Stimulated activated CD4-positive, alpha-beta T cell treated with anti-CD3 and anti-CD28 coated beads, Interleukin-1b, Interleukin-23, amount 100 ng/mL, for 1 hour (primary cell): ENCODE measurements at regions not wholly inside any gene's neighbourhood (a gene's known extent, or its start where the extent isn't known, plus 50 kb on each side); places are given as distances from the start of the nearest gene placed in this dataset.
"Not testable (repeated sequence)": the region's sequence is repeated elsewhere in the genome, so short reads cannot be mapped to it uniquely, and the experiment has no call there.

Experiments used
- DNase-seq, 2 donors: peaks; one replicate each; pipeline ENCODE4 v3.0.0-alpha.2; 2020; ENCODE audit warnings: low read depth in 2 of 2

DNA sequence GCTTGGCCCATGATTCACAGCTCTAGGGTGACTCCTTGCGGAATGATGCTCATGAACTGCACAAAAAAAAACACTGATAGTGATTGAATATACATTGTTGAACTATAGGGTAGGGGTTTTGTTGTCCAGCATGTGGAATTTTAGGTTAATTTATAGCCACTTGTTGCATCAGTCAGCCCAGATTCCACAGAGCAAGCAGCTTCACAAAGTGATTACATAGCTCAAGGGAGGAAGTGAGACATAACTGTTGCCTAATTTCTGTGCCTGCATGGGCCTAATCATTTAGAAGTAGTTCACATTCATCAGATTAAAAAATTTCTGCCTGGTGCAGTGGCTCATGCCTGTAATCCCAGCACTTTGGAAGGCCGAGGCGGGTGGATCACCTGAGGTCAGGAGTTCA is 142.2 kb upstream of the ZNF722 start:
- not testable (repeated sequence) for DNase-seq

DNA sequence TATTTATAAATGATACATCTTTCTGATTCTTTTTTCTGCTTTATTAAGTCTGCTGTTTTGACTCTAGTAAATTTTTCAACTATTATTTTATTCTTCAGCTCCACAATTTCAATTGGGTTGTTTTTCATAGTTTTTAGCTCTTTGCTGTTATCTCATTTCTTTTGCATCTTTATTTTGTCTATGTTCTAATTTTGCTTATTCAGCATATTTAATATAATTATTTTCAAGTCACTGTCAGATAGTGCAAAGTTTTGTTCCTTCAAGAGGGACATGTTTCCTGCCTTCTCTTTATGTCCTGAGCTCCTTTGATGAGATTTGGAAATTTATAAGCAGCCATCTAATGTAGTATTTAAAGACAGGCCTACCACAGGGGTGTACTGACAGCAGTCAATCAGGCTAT is 131.5 kb upstream of the ZNF722 start:
- DNase-seq = no peak

DNA sequence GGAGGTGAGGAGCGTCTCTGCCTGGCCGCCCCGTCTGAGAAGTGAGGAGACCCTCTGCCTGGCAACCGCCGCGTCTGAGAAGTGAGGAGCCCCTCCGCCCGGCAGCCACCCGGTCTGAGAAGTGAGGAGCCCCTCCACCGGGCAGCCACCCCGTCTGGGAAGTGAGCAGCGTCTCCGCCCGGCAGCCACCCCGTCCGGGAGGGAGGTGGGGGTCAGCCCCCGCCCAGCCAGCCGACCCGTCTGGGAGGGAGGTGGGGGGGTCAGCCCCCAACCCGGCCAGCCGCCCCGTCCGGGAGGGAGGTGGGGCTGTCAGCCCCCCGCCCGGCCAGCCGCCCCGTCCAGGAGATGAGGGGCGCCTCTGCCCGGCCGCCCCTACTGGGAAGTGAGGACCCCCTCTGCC is 124.4 kb upstream of the ZNF722 start:
- DNase-seq = not testable (repeated sequence)

DNA sequence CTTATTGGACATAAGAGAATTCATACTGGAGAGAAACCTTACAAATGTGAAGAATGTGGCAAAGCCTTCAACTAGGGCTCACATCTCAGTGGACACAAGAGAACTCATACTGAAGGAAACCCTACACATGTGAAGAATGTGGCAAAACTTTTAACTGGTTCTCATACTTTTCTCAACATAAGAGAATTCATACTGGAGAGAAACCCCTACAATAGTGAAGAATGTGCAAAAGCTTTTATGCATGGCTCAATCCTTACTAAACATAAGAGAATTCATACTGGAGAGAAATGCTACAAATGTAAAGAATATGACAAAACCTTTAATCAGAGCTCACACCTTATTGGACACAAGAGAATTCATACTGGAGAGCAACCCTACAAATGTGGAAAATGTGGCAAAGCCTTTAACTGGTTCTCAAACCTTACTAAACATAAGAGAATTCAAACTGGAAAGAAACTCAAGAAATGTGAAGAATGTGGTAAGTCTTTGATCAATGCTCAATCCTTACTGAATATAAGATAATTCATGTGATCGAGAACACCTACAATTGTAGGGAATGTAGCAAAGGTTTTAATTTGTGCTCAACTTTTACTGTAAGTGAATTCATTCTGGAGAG is 121.8 kb upstream of the ZNF722 start:
- no peak for DNase-seq

DNA sequence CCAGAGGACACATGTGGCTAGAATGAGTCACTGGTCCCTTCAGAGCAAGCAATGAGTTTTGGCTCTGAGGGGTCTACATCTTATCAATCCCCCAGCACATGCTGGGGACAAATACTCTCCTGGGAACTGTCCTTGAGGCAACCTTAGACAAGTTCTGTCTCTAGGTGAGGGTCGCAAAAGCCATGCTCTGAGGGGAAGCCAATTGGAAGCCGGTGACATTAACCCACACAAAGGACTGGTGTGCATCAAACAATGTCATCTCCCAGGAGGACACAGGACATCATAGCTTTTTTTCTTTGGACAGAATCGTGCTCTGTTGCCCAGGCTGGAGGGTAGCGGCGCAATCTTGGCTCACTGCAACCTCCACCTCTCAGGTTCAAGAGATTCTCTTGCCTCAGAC is 111.6 kb upstream of the ZNF722 start:
- no peak for DNase-seq

DNA sequence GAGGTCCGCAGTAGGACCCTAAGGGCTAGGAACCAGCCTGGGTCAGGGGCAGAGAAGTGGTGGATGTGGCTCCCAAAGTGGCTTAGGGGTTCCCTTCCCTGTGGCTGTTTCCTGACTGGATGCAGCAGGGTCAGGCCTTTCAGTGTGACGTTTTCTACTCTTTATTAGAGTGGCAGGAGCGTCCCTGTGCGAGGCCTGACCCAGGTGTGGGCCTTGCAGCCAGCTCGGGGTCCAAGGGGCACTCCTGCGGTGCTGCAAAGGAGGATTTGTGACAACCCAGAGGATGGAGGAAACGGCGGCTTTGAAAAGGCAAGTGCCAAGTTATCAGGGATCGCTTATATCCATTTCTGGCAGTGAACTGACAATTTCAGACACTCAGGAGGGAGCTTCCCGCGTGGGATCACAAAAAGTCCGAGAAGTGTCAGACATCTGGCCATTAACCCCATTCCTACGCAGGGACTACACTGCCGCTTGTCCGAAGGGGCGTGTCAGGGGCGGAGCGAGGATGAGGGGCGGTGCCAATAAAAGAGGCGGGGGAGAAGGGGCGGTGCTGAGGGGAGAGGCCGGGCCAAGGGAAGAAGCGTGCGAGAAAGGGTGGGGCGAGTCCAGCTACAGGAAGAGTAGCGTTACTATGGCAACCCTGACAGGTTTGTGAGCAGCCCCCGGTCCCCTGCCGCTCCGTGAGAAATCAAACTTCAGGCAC is 98.8 kb upstream of the ZNF722 start:
- DNase-seq = peak; percentile 52 to 67

DNA sequence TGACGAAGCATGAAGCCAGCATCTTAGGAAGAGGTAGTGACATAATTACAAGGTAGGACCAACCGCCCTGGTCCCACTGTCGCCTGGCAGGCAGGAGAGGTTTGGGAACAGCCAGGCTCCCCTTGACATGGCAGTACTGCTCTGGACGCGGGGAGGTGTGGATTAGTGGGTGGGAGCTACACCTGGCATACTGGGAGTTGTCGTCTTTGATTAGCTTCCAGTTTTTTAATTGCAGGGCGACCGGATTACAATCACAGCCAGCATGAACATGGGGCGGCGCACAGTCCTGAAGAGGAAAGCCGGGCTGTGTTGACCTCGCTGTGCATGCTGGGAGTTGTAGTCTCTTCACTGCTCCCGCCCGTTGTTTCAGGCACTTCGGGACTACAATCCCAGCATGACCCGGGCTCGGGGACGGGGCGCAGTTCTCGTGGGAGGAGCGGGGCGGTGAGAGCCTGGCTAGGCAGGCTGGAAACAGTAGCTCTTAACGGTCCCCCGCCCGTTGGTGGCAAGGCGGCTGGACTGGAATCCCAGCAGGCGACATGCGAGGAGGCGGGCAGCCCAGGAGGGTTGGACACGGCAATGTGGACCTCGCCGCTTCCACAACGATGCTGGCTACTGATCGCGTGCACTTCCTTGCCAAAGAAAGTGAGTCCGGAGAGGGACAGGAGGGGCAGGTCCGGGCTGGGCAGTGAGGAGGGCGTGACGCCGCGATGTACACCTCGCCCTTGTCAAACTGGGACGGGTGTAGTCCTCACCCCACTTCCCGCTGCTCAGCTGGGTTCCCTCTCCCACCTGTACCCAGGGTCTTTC is 98.0 kb upstream of the ZNF722 start:
- peak; percentile 70 to 79 for DNase-seq

DNA sequence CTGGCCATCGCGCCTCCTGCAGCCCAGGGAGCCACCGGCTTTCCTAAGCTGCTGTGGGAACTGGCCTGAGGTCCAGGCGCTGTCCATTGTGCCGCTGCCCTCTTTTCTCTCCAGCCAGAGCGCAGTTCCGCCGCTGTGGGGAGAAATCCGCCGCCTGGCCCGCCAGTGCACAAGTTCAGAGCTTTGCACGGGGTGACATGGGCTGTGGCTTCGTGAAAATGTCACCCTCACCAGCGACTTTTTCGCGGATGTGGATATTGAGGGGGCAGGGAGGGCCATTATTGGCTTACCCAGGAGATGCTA is 97.5 kb upstream of the ZNF722 start:
- DNase-seq = not testable (repeated sequence)

DNA sequence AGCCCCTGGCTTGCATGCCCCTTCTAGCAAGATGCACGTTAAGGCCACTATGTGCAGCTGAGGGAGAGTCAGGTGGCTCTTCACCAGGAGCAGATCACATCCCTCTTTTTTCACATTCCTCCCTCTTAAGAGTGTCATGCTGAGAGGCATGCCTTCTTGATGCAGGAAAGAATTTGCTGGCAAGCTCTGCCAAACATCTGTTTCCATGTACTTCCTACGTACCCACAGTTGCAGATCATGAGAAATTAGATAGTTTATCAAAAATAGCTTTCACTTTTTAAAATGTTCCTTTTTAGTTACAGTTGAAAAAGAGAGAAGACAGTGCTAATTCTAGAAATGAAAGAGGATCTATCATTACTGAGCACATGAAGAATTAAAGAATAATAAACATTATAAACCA is 79.7 kb upstream of the ZNF722 start:
- no peak for DNase-seq

DNA sequence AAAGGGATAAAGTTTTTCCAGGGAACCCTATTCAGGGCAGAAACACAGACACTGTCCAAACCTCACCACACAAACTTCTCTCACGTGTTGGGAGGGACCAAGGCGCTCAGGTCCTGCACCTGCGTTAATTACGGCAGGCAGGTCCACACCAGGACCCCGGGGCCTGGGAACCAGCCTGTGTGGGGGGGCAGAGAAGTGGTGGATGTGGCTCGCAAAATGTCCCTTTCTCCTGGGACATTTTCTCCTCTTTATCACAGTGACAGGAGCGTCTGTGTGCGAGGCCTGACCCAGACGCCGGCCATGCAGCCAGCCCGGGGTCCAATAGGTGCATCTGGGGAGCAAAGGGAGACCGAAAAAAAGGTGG is 73.4 kb upstream of the ZNF722 start:
- no peak for DNase-seq

DNA sequence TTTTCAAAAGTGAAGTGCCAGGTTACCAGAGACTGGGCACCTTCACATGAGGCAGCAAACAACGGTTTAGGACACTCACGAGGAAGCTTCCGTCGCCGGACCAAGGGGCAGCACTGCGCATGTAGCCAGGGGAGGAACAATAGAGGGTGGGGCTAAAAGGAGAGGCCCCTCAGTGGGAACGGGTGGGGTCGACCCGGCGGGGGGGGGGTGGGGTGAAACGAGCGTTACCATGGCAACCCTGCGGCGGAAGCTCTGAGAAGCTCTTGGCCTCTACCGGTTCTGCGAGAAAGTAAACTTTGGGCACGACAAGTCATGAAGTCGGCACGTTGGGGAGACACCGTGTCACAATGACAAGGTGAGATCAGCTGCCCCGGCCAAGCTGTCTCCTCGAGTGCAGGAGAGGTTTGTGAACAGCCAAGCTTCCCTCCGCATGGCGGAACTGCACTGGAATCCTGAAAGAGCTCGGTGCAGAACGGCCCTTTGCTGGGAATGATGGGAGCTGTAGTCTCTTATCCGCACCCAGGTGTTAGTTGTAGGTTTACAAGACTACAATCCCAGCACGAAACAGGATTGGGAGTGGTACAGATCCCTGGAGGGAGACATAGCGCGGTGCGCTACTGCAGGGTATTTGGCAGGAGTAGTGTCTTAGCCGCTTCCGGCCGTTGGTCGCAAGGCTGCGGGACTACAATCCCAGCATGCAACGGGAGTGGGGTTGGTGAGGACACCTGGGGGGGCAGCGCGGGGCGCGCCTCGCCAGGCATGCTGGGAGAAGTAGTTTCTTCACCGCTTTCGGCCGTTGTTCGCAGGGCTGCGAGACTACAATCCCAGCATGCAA is 72.8 kb upstream of the ZNF722 start:
- DNase-seq = peak; percentile 66 to 71

DNA sequence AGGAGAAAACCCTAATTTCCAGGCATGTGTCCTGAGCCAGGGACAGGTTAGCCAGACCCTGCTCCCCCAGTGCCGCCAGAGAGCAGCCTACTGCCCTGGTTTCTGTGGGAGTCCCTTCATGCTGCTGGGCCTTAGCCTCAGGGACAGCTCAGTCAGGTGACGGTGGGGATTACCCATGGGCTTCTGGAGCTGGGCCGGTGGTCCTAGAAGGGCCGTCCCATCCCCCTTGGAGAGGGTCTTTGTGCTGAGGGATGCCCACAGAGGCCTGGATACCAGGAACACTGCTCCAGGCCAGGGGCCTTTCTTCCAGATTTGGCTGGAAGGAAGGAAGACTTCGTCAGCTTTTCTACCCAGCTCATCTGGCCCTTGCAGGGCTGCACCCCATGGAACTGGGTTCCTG is 71.4 kb upstream of the ZNF722 start:
- no peak for DNase-seq

DNA sequence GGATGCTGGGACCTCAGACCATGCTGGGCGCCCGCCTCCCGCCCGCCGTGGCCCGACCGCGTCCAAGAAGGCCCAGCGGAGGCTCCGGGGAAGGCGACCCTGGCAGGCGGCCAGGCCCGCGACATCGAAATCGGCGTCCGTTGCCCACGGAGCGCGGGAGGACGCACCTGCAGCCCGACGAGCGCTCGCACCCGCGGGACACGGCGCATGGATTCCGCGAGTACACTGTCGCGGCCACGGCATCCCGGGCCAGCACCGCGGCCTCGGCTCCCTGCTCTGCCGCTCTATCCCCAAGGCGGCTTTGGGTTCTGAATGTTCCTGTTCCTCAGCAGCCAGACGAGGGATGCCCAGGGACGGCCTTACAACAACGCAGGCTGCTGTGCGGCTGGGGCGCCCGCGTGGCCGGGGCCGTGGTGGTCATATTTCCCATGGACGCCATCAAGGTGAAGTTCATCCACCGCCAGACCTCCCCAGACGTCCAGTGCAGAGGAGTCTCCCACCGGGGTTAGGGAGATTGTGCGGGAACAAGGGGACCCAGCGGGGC is 67.5 kb upstream of the ZNF722 start:
- no peak for DNase-seq

DNA sequence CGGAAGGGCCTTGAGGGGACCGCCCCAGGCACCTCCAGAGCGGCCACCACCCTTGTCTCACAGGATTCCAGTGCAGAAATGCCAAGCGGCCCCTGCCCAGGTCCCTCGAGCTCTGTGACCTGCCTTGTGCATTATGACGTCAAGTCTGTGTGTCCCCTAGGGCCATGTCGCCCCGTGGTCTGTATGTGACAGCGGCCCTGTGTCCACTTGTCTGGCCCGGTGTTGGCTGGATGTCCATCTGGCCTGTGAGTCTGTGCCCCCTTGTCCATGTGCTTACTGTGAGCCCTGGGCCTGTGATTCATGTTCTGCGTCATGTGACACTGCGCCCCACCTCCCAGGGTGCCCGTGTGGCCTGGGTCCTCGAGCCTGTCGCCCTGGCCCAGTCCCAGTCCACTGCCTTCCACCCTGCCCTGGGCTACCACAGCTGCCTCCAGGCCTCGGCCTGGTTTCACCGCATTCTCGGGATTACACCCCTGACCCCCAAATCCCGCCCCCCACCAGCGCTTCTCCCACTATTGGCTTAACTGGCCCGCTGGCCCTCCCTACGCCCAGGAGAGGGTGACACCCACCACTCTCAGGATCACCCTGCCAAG is 66.6 kb upstream of the ZNF722 start:
- DNase-seq = no peak
